Sigmoid colon (tissue), 4 donors: ENCODE measurements at regions not wholly inside any gene's neighbourhood (a gene's known extent, or its start where the extent isn't known, plus 50 kb on each side); places are given as distances from the start of the nearest gene placed in this dataset.

Experiments used
- CTCF ChIP-seq, 4 experiments: fragments of 450-650 bp in 3 of 4; fragments of 200-600 bp in 1 of 4; IDR thresholded peaks; one replicate each; pipeline ENCODE4 v1.5.1; 2016 to 2019; ENCODE audit warnings: antibody characterized with exemption in 4 of 4, mild to moderate bottlenecking in 3 of 4, moderate library complexity in 2 of 4
- EP300 ChIP-seq, 4 donors: sonication (generic); formaldehyde crosslinking; IDR thresholded peaks; one replicate each; pipeline ENCODE4 v1.6.1; 2017; ENCODE audit warnings: antibody characterized with exemption in 4 of 4
- POLR2AphosphoS5 ChIP-seq, 4 donors: sonication (generic); formaldehyde crosslinking; IDR thresholded peaks; one replicate each; pipeline ENCODE4 v1.6.1; 2017; ENCODE audit warnings: antibody characterized with exemption in 4 of 4

GRCh38 chr2:221272729-221273128, 299.4 kb downstream of the EPHA4 start:
- TF ChIP-seq CTCF (IDR thresholded peaks at IDR 0.05) (no peak), EP300 (IDR thresholded peaks at IDR 0.05) (no peak), POLR2AphosphoS5 (IDR thresholded peaks at IDR 0.05) (no peak)
